ENCODE measurements at regions not wholly inside any gene's neighbourhood (a gene's known extent, or its start where the extent isn't known, plus 50 kb on each side); places are given as distances from the start of the nearest gene placed in this dataset.

GRCh38 chr10:123402656-123403055, 248.5 kb downstream of the BUB3 start:
- ChIA-PET CTCF (no interaction called here), POLR2A (no interaction called here)
- intact Hi-C loops (cut with micrococcal nuclease) = no loop called here
- H3K4me3 Mint-ChIP-seq = no peak overlapping the region
- no peak overlapping the region for H3K27ac Mint-ChIP-seq
- H3K36me3 Mint-ChIP-seq (ENCODE audit: low read depth) = no peaks in the 10 kb centered on the region
- H3K4me1 Mint-ChIP-seq (ENCODE audit: low read depth) = no peaks in the 10 kb centered on the region
- DNase-seq (no peak), ATAC-seq (no peak)
- TF ChIP-seq, protein P1, sequence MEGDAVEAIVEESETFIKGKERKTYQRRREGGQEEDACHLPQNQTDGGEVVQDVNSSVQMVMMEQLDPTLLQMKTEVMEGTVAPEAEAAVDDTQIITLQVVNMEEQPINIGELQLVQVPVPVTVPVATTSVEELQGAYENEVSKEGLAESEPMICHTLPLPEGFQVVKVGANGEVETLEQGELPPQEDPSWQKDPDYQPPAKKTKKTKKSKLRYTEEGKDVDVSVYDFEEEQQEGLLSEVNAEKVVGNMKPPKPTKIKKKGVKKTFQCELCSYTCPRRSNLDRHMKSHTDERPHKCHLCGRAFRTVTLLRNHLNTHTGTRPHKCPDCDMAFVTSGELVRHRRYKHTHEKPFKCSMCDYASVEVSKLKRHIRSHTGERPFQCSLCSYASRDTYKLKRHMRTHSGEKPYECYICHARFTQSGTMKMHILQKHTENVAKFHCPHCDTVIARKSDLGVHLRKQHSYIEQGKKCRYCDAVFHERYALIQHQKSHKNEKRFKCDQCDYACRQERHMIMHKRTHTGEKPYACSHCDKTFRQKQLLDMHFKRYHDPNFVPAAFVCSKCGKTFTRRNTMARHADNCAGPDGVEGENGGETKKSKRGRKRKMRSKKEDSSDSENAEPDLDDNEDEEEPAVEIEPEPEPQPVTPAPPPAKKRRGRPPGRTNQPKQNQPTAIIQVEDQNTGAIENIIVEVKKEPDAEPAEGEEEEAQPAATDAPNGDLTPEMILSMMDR (IDR thresholded peaks at IDR 0.05) = no peak
- H3K27me3 Mint-ChIP-seq = no peaks in the 10 kb centered on the region
- peaks cover 13% of the 10 kb centered on the region for H3K9me3 Mint-ChIP-seq

DNA sequence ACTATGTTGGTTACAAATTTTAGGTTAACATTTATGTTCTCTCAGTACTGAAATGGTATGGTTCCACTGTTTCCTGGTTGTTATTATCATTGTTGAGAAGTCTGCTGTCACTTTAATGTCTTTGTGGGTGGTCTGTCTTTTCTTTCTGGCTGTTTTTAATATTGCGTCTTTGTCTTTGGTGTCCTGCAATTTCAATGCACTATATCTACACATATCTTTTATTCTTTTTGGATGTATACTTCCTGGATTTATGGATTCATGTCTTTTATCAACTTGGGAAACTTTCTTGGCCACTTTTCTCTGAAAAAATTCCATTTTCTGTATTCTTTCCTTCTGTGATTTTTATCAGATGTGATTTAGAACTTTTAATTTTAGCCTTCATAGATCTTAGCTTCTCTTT, 250.2 kb downstream of the BUB3 start:
- H3K27ac Mint-ChIP-seq = no peak overlapping the region
- H3K27me3 Mint-ChIP-seq = no peaks in the 10 kb centered on the region
- no peak overlapping the region for H3K4me3 Mint-ChIP-seq
- POLR2A ChIA-PET = no interaction called here
- no peaks in the 10 kb centered on the region for H3K36me3 Mint-ChIP-seq (ENCODE audit: low read depth)
- ATAC-seq = no peak
- CTCF ChIA-PET = no interaction called here
- TF ChIP-seq, protein P1 (IDR thresholded peaks at IDR 0.05) = no peak
- intact Hi-C loops (cut with micrococcal nuclease) = no loop called here
- peaks cover 13% of the 10 kb centered on the region for H3K9me3 Mint-ChIP-seq
- DNase-seq = no peak
- H3K4me1 Mint-ChIP-seq (ENCODE audit: low read depth) = no peaks in the 10 kb centered on the region

- TF ChIP-seq, protein P1 (IDR thresholded peaks at IDR 0.05) = no peak
- no peak overlapping the region for H3K4me3 Mint-ChIP-seq
- intact Hi-C loops (cut with micrococcal nuclease) = no loop called here
Measured at GRCh38 chr10:123408660-123409059, 254.5 kb downstream of the BUB3 start.

GRCh38 chr10:123409426-123409825, 255.2 kb downstream of the BUB3 start:
- no peak overlapping the region for H3K27ac Mint-ChIP-seq
- no peaks in the 10 kb centered on the region for H3K4me1 Mint-ChIP-seq (ENCODE audit: low read depth)
- H3K27me3 Mint-ChIP-seq = peaks cover 2% of the 10 kb centered on the region
- H3K36me3 Mint-ChIP-seq (ENCODE audit: low read depth) = no peaks in the 10 kb centered on the region
- intact Hi-C loops (cut with micrococcal nuclease) = no loop called here
- TF ChIP-seq, protein P1 (IDR thresholded peaks at IDR 0.05) = no peak
- ATAC-seq (no peak), DNase-seq (no peak)
- CTCF ChIA-PET = no interaction called here
- POLR2A ChIA-PET = no interaction called here
- no peak overlapping the region for H3K4me3 Mint-ChIP-seq
- H3K9me3 Mint-ChIP-seq = peaks cover 11% of the 10 kb centered on the region

More at GRCh38 chr10:123408660-123409059, 254.5 kb downstream of the BUB3 start:
- ChIA-PET POLR2A (no interaction called here), CTCF (no interaction called here)
- ATAC-seq (no peak), DNase-seq (no peak)
- no peaks in the 10 kb centered on the region for H3K4me1 Mint-ChIP-seq (ENCODE audit: low read depth)
- H3K27me3 Mint-ChIP-seq = peaks cover 2% of the 10 kb centered on the region
- no peak overlapping the region for H3K27ac Mint-ChIP-seq
- no peaks in the 10 kb centered on the region for H3K36me3 Mint-ChIP-seq (ENCODE audit: low read depth)
- H3K9me3 Mint-ChIP-seq = peaks cover 13% of the 10 kb centered on the region

GRCh38 chr10:123409884-123410283, 255.7 kb downstream of the BUB3 start:
- Mint-ChIP-seq H3K4me1 (ENCODE audit: low read depth) (no peaks in the 10 kb centered on the region), H3K27ac (no peak overlapping the region), H3K27me3 (peaks cover 2% of the 10 kb centered on the region), H3K4me3 (no peak overlapping the region), H3K9me3 (peaks cover 7% of the 10 kb centered on the region), H3K36me3 (ENCODE audit: low read depth) (no peaks in the 10 kb centered on the region)
- ChIA-PET POLR2A (interaction anchor here (0.7 kb wide), 1 partner anchor 543 kb away, joined by 3 read pairs; no protein-coding TSS in a partner anchor), CTCF (no interaction called here)
- TF ChIP-seq, protein P1 (IDR thresholded peaks at IDR 0.05) = no peak
- intact Hi-C loops (cut with micrococcal nuclease) = no loop called here
- DNase-seq (no peak), ATAC-seq (no peak)
